IMR-90 (cell line): ENCODE measurements at regions not wholly inside any gene's neighbourhood (a gene's known extent, or its start where the extent isn't known, plus 50 kb on each side); places are given as distances from the start of the nearest gene placed in this dataset.
A peak's percentile ranks its signal among the peaks of the same experiment; 100 is the strongest.

Source experiments
- ATAC-seq: fragments of 200-7000 bp; cut with Tn5 transposase; 2 replicates; pipeline ENCODE4 v1.9.1; 2020; ENCODE audit warnings: low read depth, mild to moderate bottlenecking, moderate library complexity
- BruUV-seq: library from RNA; stranded (reverse); fragments of 400-500 nt; replicated peaks from 2 replicates; lab custom pipeline; 2021; lab: Mats Ljungman, UMichigan
- CTCF ChIA-PET: fragments of 300-600 bp; formaldehyde crosslinking; extraction: SDS; loops from one replicate; lab custom pipeline; 2021; ENCODE audit warnings: antibody characterized with exemption; lab: Yijun Ruan, JAX
- POLR2A ChIA-PET: fragments of 300-600 bp; sonication (Branson Sonifier 250); formaldehyde crosslinking; loops from one replicate; lab custom pipeline; 2022; ENCODE audit warnings: antibody characterized with exemption; ENCODE audit not compliant: unreplicated experiment; lab: Charles Lee
- DNase-seq: peaks from one replicate; pipeline ENCODE4 v3.0.0; 2013
- H2AFZ ChIP-seq: replicated peaks from 2 replicates; pipeline ENCODE3; 2013; ENCODE audit warnings: low read length, mild to moderate bottlenecking; ENCODE audit not compliant: poor library complexity
- H2AK5ac ChIP-seq: 2 replicates; pipeline ENCODE4 v1.6.1; 2013; ENCODE audit warnings: low read depth, low read length, inconsistent platforms
- H2AK9ac ChIP-seq: replicated peaks from 2 replicates; pipeline ENCODE3; 2013; ENCODE audit warnings: mild to moderate bottlenecking, low read depth, low read length, moderate library complexity; ENCODE audit not compliant: poor library complexity
- H2BK120ac ChIP-seq: 2 replicates; pipeline ENCODE4 v1.6.1; 2013; ENCODE audit warnings: low read depth, low read length, inconsistent platforms
- H2BK15ac ChIP-seq: 3 replicates; pipeline ENCODE4 v1.6.1; 2013; ENCODE audit warnings: low read depth, low read length, inconsistent platforms
- H2BK20ac ChIP-seq: 2 replicates; pipeline ENCODE4 v1.6.1; 2013; ENCODE audit warnings: low read depth, mild to moderate bottlenecking, inconsistent platforms, low read length, moderate library complexity
- H2BK5ac ChIP-seq: 2 replicates; pipeline ENCODE4 v1.6.1; 2013; ENCODE audit warnings: mild to moderate bottlenecking, low read depth, low read length, inconsistent platforms; ENCODE audit not compliant: poor library complexity, severe bottlenecking
- H3K14ac ChIP-seq: replicated peaks from 2 replicates; pipeline ENCODE4 v1.6.1; 2013; ENCODE audit warnings: low read depth, low read length, inconsistent platforms
- H3K18ac ChIP-seq: 2 replicates; pipeline ENCODE4 v1.6.1; 2013; ENCODE audit warnings: low read depth, low read length, control low read depth
- H3K23ac ChIP-seq: 2 replicates; pipeline ENCODE4 v1.6.1; 2013; ENCODE audit warnings: low read depth, low read length, inconsistent platforms
- H3K27ac ChIP-seq: 2 replicates; pipeline ENCODE4 v1.5.1; 2013; ENCODE audit warnings: mild to moderate bottlenecking, control low read depth, low read length; ENCODE audit not compliant: insufficient read depth
- H3K27me3 ChIP-seq: 2 replicates; pipeline ENCODE4 v1.6.1; 2013; ENCODE audit warnings: low read length; ENCODE audit not compliant: control insufficient read depth, insufficient read depth
- H3K36me3 ChIP-seq: 2 replicates; pipeline ENCODE4 v1.6.1; 2013; ENCODE audit warnings: low read length, mixed read lengths; ENCODE audit not compliant: control insufficient read depth, insufficient read depth
- H3K4ac ChIP-seq: 2 replicates; pipeline ENCODE4 v1.6.1; 2013; ENCODE audit warnings: low read depth, low read length, inconsistent platforms
- H3K4me1 ChIP-seq: 2 replicates; pipeline ENCODE4 v1.6.1; 2013; ENCODE audit warnings: low read length, mixed read lengths; ENCODE audit not compliant: control insufficient read depth, insufficient read depth
- H3K4me2 ChIP-seq: 2 replicates; pipeline ENCODE4 v1.6.1; 2013; ENCODE audit warnings: low read depth, mild to moderate bottlenecking, control low read depth, low read length, moderate library complexity
- H3K4me3 ChIP-seq: 2 replicates; pipeline ENCODE4 v1.5.1; 2013; ENCODE audit warnings: low read depth, mild to moderate bottlenecking, control low read depth, low read length, moderate library complexity; ENCODE audit not compliant: insufficient read depth
- H3K56ac ChIP-seq: 2 replicates; pipeline ENCODE4 v1.6.1; 2013; ENCODE audit warnings: low read length, inconsistent platforms; ENCODE audit not compliant: insufficient read depth; ENCODE audit errors: extremely low read depth
- H3K79me1 ChIP-seq, 2 experiments: 2 replicates each; pipeline ENCODE4 v1.6.1; 2013; ENCODE audit warnings: low read length in 2 of 2, inconsistent platforms in 1 of 2, low read depth in 1 of 2
- H3K9ac ChIP-seq: 2 replicates; pipeline ENCODE4 v1.6.1; 2013; ENCODE audit warnings: low read depth, low read length, control low read depth
- H3K9me1 ChIP-seq: 2 replicates; pipeline ENCODE4 v1.6.1; 2013; ENCODE audit warnings: low read length, inconsistent platforms; ENCODE audit not compliant: insufficient read depth
- H3K9me3 ChIP-seq: 2 replicates; pipeline ENCODE4 v1.6.1; 2013; ENCODE audit warnings: low read length; ENCODE audit not compliant: control insufficient read depth, insufficient read depth
- H4K20me1 ChIP-seq: 2 replicates; pipeline ENCODE4 v1.6.1; 2013; ENCODE audit warnings: low read length, inconsistent platforms; ENCODE audit not compliant: insufficient read depth
- H4K5ac ChIP-seq: 2 replicates; pipeline ENCODE4 v1.6.1; 2013; ENCODE audit warnings: mild to moderate bottlenecking, low read depth, low read length, control low read depth
- H4K8ac ChIP-seq, 2 experiments: 2 replicates each; pipeline ENCODE4 v1.6.1; 2013; ENCODE audit warnings: low read depth in 2 of 2, low read length in 2 of 2, control low read depth in 1 of 2, inconsistent platforms in 1 of 2
- H4K91ac ChIP-seq: 2 replicates; pipeline ENCODE4 v1.6.1; 2013; ENCODE audit warnings: low read depth, low read length, inconsistent platforms; ENCODE audit not compliant: insufficient read depth
- MXI1 ChIP-seq: IDR thresholded peaks from 2 replicates; pipeline ENCODE4 v1.6.1; 2012; ENCODE audit warnings: low read depth, mild to moderate bottlenecking, low read length, moderate library complexity, borderline replicate concordance
- RAD21 ChIP-seq: IDR thresholded peaks from 2 replicates; pipeline ENCODE4 v1.6.1; 2012; ENCODE audit warnings: low read length, improper control_type of control experiment
- WGBS, 2 experiments: methylation state at CpG; one replicate each; pipeline versions ENCODE4 v1.1.5 to v1.1.7; 2013; ENCODE audit warnings: missing lambda C conversion rate in 2 of 2; ENCODE audit not compliant: insufficient read length in 1 of 2; ENCODE audit errors: extremely low coverage in 2 of 2; 5-methylcytosine and 5-hydroxymethylcytosine counted together
- dilution Hi-C: fragments of 300-500 bp; cut with HindIII; formaldehyde crosslinking; loops from one replicate; pipeline ENCODE4 v1.14.3; 2018; ENCODE audit warnings: low sequenced_read_pairs; ENCODE audit not compliant: unreplicated experiment
- in situ Hi-C: fragments of 300-500 bp; cut with MboI; formaldehyde crosslinking; loops from 3 replicates; pipeline ENCODE4 v1.14.3; 2019; ENCODE audit warnings: low sequenced_read_pairs, inconsistent platforms, mixed read lengths
- intact Hi-C: fragments of 100-400 bp; cut with micrococcal nuclease; formaldehyde crosslinking; loops from 2 replicates; pipeline ENCODE4 v1.10.0; 2022
- TF ChIP-seq, protein P1 (sequence below): conservative IDR thresholded peaks from 2 replicates; pipeline ENCODE4 v1.5.1; 2012; ENCODE audit warnings: mild to moderate bottlenecking, low read depth, low read length, improper control_type of control experiment

DNA sequence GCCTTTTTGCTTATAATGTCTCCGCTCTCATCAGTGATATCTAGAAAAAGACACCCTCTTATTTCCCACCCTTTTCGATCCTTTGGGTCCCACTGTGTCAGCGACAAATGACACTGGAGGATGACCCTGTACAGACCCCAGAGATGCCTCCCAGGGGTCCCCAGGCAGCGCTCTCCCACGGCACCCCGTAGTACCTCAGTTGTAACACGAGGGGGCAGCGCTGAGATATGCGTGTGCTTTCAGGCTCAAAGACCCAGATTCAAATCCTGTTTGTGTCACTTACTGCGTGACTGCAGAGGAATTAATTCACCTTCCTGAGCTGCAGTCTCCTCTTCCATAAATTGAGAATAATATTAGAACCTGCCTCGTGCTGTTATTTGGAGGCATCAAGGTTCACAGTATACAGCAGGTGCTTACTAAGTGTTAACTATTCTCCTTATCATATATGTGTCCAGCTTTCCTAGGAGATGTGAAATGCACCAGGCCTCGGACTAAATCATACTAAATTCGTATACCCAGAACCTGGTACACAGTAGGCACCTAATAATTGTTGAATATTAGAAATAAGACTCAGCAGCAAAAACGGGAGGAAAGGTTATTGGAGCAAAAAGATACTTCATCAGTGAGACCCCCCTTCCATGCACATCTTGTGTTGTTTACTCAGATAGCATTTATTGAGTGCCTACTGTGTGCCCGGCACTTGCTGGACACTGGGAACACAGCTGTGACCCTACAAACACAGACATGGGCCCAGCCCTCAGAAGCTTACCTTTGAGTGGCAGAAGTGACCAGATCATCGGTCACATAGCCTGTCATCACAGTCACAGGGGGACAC is 99.9 kb downstream of the PHETA1 start:
- Histone ChIP-seq H4K91ac (no peak overlapping the region), H3K79me1 (no peaks in the 10 kb centered on the region), H3K4ac (no peak overlapping the region), H4K5ac (no peak overlapping the region), H3K27ac (no peak overlapping the region), H3K4me1 (no peaks in the 10 kb centered on the region), H4K20me1 (no peaks in the 10 kb centered on the region), H2AK5ac (no peak overlapping the region), H3K9me1 (no peaks in the 10 kb centered on the region), H3K9me3 (no peaks in the 10 kb centered on the region), H2BK5ac (no peak overlapping the region), H2BK20ac (no peak overlapping the region), H2AFZ (no peak overlapping the region), H3K36me3 (no peaks in the 10 kb centered on the region), H3K27me3 (peaks cover 22% of the 10 kb centered on the region), H3K18ac (no peak overlapping the region), H2BK120ac (no peak overlapping the region), H2AK9ac (no peak overlapping the region), H3K9ac (no peak overlapping the region), H3K56ac (no peak overlapping the region), H4K8ac (no peak overlapping the region), H3K4me2 (no peak overlapping the region), H3K23ac (no peak overlapping the region), H3K14ac (no peak overlapping the region), H3K4me3 (no peak overlapping the region), H2BK15ac (no peak overlapping the region)
- DNase-seq, result no peak
- in situ Hi-C loops, result no loop called here
- dilution Hi-C loops, result no loop called here
- no TSS peak for BruUV-seq
- intact Hi-C loops, result loop anchor here (1.0 kb wide), 1 partner anchor 45 kb away; no protein-coding TSS in a partner anchor
- WGBS, 2 experiments, result 70% methylated on average over 6 of the region's 16 CpGs; no CpG with 5 or more reads in 1 of the 2 experiments
- no peak; the same call in 1 of the 2 replicates for ATAC-seq
- TF ChIP-seq, protein P1, sequence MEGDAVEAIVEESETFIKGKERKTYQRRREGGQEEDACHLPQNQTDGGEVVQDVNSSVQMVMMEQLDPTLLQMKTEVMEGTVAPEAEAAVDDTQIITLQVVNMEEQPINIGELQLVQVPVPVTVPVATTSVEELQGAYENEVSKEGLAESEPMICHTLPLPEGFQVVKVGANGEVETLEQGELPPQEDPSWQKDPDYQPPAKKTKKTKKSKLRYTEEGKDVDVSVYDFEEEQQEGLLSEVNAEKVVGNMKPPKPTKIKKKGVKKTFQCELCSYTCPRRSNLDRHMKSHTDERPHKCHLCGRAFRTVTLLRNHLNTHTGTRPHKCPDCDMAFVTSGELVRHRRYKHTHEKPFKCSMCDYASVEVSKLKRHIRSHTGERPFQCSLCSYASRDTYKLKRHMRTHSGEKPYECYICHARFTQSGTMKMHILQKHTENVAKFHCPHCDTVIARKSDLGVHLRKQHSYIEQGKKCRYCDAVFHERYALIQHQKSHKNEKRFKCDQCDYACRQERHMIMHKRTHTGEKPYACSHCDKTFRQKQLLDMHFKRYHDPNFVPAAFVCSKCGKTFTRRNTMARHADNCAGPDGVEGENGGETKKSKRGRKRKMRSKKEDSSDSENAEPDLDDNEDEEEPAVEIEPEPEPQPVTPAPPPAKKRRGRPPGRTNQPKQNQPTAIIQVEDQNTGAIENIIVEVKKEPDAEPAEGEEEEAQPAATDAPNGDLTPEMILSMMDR, result peak; percentile 33; the same call in 1 of the 2 replicates
- 0 out of 2 replicates have a peak, but pooled peaks have one; percentile 13 for TF ChIP-seq RAD21
- no peak for TF ChIP-seq MXI1
- ChIA-PET CTCF (no interaction called here), POLR2A (no interaction called here)
